ENCODE measurements at regions not wholly inside any gene's neighbourhood (a gene's known extent, or its start where the extent isn't known, plus 50 kb on each side); places are given as distances from the start of the nearest gene placed in this dataset.

- DNase-seq (ENCODE audit: low spot score) = no peak
Measured at GRCh38 chr4:144574000-144574399, 72.0 kb upstream of the HHIP start.

- no peak for DNase-seq (ENCODE audit: low spot score)
Measured at GRCh38 chr4:144574509-144574908, 71.4 kb upstream of the HHIP start.

DNA sequence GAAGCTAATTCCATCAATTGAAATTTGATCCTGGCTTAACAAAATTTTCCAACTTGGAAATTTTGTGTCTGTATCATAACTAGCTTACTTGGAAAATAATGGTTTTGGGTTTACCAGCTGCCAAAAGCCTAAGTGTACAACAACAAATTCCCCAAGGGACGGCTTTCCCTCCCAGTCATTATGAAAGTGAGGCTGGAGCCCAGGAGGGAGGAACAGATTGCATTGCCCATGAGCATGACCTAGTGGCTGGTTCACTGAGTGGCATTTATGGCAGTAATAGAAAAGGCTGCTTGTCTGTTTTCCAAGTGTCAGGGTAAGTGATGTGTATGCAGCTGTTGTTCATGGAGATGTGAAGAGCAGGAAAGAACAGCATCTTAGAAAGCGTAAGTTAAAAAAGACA, 70.8 kb upstream of the HHIP start:
- DNase-seq (ENCODE audit: low spot score) = no peak

GRCh38 chr4:144578681-144579080, 67.3 kb upstream of the HHIP start:
- no peak for DNase-seq (ENCODE audit: low spot score)

GRCh38 chr4:144579411-144580030, 66.4 kb upstream of the HHIP start:
- no peak for DNase-seq (ENCODE audit: low spot score)

DNA sequence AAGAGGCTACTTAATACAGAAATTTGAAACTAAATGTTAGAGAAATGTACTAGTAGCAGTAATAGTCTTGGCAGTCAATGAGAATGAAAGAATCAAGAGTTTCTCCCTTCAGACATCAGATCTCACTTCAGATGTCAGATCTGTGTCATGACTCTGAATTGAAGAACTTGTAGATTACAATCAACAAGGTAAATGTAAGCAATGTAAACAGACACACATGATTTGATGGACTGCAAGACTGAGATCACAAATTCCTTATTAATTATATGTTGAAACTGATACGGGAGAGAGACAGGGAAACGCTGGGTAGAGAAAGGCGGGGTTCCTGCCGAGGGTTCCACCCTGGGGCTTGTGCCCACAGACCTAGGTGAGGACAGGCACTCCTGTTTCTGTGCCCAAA, 65.5 kb upstream of the HHIP start:
- DNase-seq (ENCODE audit: low spot score) = no peak

DNA sequence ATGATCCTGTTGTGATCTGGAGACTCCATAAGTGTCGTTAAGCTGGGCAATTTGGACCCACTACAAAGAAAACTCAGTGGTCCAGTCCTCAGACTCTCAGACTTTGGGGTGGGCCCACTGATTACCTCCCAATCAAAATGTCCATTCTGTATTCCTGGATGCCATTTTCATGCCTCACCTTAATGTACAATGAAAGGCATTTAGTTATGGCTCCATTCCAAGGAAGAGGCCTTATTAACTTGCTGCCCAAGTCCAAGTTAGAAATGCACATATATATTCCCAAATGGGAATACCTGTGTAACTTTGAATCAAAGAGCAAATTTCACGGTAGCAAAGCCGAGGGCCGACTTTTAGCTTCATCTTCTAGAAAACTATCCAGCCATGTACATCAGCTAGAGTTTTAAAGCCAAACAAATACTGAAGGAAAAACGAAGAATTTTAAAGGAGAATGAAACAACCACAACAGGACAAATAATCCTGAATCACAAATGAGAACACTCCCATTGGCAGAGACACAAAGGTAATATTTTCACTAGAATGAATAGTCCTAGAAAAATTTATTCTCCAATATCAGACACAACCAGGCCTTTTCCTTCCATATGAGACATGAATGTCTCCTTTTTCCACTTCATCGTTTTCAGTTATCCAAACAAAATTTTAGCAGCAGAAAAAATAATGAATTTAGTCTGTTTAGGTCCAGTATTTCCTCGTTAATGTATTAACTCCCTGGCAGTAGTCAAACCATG, 63.7 kb upstream of the HHIP start:
- DNase-seq (ENCODE audit: low spot score) = no peak

DNA sequence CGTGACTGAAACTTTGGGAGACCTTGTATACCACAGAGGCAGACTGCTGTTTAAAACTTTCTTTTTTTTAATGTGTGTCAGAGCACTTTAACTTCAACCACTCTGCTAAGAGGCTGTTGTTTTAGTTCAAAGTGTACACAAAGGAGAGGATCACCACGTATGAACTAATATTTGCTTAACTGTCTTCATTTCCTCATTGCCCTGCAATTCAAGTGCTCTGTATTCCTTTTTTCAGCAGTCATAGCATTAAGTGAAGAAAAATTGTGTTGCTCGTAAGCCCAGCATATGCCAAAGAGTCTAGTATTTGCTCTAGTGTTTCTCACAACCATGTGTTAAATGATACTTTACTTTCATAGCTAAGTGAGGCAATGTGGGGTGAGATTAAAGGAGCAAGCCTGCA, 63.0 kb upstream of the HHIP start:
- no peak for DNase-seq (ENCODE audit: low spot score)

GRCh38 chr4:144583658-144584057, 62.3 kb upstream of the HHIP start:
- no peak for DNase-seq (ENCODE audit: low spot score)

GRCh38 chr4:144584428-144584827, 61.5 kb upstream of the HHIP start:
- DNase-seq (ENCODE audit: low spot score) = no peak

- no peak for DNase-seq (ENCODE audit: low spot score)
Measured at GRCh38 chr4:144589512-144589911, 56.4 kb upstream of the HHIP start.

- DNase-seq (ENCODE audit: low spot score) = no peak
Measured at GRCh38 chr4:144590020-144590419, 55.9 kb upstream of the HHIP start.

DNA sequence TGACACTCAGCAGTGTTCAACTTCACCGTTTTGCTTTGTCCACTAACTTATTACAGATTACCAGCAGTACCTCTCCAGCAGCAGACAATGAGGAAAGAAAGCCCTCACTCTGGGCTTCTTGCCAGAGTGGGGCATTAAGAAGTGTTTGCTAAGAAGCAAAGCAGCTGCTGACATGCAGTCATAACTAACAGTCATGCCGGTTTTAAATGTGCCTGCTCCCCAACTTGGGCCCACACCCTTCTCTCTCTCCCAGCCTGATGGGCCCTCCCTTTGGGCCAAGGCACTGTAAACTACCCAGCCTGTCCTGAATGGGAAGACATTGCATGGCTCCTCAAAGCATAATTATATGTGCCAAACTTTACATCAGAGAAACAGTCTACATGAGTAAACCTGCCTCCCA, 54.6 kb upstream of the HHIP start:
- DNase-seq (ENCODE audit: low spot score) = no peak

GRCh38 chr4:144592264-144592663, 53.7 kb upstream of the HHIP start:
- no peak for DNase-seq (ENCODE audit: low spot score)

DNA sequence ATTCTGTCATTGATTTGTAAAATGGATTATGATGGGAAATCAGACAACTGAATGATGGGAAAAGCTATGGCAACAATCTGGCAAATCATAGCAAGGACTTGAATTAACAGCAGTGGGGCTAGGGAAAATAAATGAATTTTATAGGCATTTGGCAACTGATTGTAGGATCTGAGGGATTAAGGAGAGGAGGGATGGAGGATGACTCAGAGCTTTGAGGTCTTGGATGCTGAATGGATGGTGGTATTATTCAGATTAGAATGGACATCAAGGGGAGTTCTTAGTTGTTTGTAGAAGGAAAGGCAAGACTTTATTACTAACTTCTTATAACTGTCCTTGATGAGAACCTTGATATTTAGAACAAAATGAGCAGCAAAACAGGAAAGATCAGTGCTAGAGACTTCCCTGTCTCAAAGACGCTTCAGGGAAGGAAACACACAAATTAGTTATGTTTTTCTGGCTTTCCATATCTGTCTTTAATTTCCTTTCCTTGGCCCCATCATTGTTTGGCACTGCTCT, 51.4 kb upstream of the HHIP start:
- no peak for DNase-seq (ENCODE audit: low spot score)

DNA sequence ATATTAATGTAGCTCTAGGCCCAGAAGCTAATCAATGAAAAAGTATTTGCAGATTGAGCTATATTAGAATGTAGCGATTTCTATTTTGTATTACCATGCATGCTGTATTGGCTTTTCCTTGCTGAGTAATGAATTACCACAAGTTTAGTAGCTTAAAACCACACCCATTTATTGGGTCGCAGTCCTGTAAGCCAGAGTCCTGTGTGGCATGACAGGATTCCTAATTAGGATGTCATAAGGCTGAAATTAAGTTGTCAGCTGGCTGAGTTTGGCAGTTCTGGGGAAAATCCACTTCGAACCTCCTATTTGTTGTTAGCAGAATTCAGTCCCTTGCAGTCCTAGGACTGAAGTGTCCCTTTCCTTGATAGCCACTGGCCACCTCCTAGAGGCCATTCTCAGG, 50.3 kb upstream of the HHIP start:
- DNase-seq (ENCODE audit: low spot score) = no peak

Measured in iPS-NIHi11 (cell line).